ENCODE measurements at regions not wholly inside any gene's neighbourhood (a gene's known extent, or its start where the extent isn't known, plus 50 kb on each side); places are given as distances from the start of the nearest gene placed in this dataset. TPM values are rescaled to one million over a fixed set of nuclear protein-coding genes. Genes with fewer than 3 reads are reported as not detected.

- peak; percentile 93 to 97 for TF ChIP-seq RAD21 (IDR thresholded peaks at IDR 0.05 in 1 of 2, conservative IDR thresholded peaks at IDR 0.05 in 1 of 2; ENCODE audit: low read depth in 2 of 2, low read length in 2 of 2)
These were observed 50.5 kb upstream of the COBL start (continued) for GRCh38 chr7:51366930-51367613.

Small RNAs in the stretch of these regions (small RNA-seq; reads per million reads assigned to genes)
- gene RF00322 (ENCODE audit: insufficient read depth) (not detected), gene RN7SL292P (ENCODE audit: insufficient read depth) (not detected), gene ROBO2P1 (ENCODE audit: insufficient read depth) (not detected)

Measured in H1 (cell line).